ENCODE measurements at regions not wholly inside any gene's neighbourhood (a gene's known extent, or its start where the extent isn't known, plus 50 kb on each side); places are given as distances from the start of the nearest gene placed in this dataset.

DNA sequence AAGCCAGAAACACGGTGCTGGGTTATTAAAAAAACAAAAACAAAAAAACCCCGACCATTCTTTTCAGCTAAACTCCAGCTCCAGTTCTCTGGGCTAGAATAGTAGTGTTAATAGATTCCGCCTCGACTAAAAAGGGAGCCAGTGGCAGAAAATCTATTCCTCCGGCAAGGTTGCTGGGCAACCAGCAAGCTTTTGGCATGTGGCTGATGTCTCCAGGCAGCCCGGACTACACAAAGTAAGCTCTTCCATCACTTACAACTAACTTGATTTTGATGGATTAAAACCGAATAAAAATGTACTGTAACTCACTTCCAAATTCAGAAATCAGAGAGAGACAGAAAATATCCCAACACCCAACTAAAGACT is 126.4 kb upstream of the FOXN3 start:
- TF ChIP-seq CTCF (conservative IDR thresholded peaks at IDR 0.05) (no peak), EZH2 (IDR thresholded peaks at IDR 0.05; ENCODE audit: low read depth) (no peak)
